GM19438 (cell line): ENCODE measurements at regions not wholly inside any gene's neighbourhood (a gene's known extent, or its start where the extent isn't known, plus 50 kb on each side); places are given as distances from the start of the nearest gene placed in this dataset.

Source experiments
- ATAC-seq: cut with Tn5 transposase; IDR thresholded peaks from one replicate; pipeline ENCODE4 v1.9.1; 2021; ENCODE audit warnings: low read depth; ENCODE audit not compliant: unreplicated experiment

- ATAC-seq, result no peak
These were observed 119.9 kb downstream of the OSR1 start for GRCh38 chr2:19238440-19239060.

- ATAC-seq, result no peak
These were observed 123.1 kb downstream of the OSR1 start for GRCh38 chr2:19235308-19235707.

DNA sequence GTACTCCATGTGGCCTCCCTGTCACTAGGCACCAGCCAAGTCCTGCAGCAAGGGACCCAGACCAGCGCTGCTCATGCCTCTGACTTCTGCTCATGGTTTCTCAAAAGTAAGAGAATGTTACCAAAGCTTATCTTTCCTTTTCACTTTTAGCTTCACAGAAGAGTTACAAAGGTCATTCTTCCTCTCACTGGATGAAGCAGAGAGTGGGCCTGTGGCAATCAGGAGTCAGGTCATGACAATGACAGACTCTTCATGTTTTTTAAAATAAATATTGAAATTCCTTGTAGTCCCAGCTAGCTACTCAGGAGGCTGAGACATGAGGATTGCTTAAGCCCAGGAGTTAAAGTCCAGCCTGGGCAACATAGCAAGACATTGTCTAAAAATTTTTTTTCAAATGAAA, 126.1 kb downstream of the OSR1 start:
- no peak for ATAC-seq

DNA sequence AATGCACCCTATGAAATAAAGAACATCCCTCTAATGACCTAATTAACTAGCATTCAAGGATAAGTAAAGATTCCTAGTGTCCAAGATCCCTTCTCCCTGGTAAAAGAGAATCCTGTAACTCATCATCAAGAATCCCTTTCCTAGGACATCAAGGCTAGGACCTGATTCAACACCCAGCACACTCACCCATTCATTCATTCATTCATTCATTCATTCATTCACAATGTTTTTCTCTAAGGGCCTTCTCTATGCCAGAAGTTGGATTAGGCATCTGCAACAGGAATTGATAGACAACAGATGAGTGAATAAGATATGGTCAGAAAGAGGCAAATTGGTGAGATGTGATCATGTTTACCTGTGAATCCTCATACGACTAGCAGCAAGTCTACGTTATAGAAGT, 126.8 kb downstream of the OSR1 start:
- ATAC-seq, result no peak

- ATAC-seq, result no peak
These were observed 127.8 kb downstream of the OSR1 start for GRCh38 chr2:19230626-19231025.

DNA sequence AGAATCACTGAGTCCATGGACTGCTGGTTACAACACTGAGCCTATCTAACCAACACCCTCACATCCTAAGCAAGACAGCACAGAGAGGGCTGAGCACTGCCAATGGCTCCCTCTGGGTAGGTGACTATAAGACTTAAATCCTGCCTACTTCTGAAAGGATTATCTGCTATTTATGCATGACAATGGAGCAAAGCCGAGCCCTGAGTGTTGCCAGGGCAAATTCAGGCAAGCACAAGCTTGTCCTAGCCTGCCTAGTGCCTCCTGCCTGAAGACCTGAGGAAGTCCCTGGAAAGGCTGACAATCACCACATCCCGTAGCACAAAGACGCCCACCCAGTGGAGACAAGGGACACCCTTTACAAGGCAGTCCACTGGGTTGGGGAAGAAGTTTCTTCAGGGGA, 129.7 kb downstream of the OSR1 start:
- ATAC-seq, result no peak

- ATAC-seq, result no peak
These were observed 130.2 kb downstream of the OSR1 start for GRCh38 chr2:19228181-19228593.

GRCh38 chr2:19226871-19227270, 131.6 kb downstream of the OSR1 start:
- no peak for ATAC-seq

- ATAC-seq, result no peak
These were observed 132.0 kb downstream of the OSR1 start for GRCh38 chr2:19226386-19226785.

DNA sequence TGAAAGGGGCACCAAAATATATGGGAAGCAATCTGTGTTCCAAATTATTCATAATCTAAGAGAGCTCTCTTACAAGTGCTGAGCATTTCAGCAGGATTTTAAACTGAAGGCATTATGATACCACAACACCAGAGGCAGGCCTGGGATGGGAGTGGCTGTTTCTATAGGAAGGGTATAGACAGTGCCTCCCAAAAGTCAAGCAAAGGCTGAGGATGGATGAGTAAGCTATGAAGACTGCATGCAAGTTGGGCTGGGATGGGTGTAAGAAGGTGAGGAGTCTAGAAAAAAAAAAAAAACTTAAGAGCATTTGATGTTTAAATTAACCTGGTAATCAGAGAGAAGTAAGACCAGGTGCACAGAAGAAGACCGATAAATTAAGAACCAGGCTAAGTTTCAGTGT, 132.5 kb downstream of the OSR1 start:
- no peak for ATAC-seq

DNA sequence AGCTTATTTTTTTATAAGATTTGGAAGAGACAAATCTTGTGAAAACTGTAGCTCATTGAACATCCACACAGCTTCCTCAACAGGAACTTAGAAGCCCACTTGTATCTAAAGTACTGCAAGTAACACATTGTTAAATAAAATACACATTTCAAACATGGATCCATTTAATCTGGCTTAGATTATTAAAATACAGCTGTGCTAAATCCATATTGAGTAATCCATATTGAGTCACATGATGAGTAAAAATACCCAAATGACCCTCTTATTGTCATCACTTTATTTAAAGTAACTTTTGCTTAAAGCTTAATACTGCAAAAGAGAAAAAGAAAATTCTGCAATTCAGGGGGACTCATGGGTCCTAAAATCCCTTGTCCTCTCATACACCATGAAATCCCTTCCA, 133.3 kb downstream of the OSR1 start:
- ATAC-seq, result no peak

DNA sequence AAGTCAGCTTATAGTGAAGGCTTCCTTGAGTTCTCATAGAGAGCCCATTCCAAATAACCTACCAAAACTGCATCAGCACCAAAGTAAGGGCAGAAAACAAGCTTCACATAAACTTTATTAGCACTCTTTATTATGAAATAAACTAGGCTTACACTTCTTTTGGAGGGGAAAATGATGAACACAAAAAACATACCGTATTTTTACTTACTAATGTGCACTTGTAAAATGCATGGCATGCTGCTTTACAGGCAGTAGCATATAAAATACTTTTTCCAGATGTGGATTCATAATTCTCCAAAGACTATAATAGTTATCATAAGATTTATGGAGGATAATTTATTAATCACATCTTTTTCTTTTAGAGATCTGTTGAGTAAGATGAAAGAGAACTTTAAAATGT, 133.9 kb downstream of the OSR1 start:
- no peak for ATAC-seq

- no peak for ATAC-seq
These were observed 134.4 kb downstream of the OSR1 start for GRCh38 chr2:19224011-19224410.

DNA sequence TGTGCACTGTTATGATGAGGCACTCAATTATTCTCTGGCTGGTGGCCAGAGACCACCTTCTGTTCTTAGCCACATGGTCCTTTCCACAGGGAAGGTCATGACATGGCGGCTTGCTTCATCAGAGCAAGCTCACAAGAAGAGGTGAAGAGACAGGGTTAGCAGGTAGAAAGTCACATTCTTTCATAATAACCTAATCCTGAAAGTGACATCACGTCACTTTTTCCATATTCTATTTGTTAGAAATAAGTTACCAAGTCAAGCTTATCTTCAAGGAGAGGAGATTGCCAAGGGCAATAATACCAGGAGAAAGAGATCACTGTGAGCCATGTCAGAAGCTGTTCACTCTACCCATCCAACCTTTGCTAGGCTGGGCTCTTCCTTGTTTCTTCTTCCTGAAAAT, 139.4 kb downstream of the OSR1 start:
- ATAC-seq, result no peak

DNA sequence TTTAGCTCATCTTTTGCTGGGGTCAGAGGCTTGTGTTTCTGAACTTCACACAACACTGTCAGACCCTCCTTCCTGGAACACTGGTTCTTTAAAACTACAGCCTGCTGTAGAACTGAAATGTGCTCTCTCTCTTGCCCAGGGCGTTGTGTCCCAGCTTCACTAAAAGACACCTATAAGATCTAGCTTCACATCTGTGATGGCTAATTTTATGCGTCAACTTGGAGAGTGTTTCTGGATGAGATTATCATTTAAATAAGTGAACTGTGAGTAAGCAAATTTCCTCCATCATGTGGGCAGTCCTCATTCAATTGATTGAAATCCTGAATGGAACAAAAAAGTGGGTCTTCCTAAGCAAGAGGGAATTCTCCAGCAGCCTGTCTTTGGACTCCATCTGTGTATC, 140.3 kb downstream of the OSR1 start:
- ATAC-seq, result no peak

DNA sequence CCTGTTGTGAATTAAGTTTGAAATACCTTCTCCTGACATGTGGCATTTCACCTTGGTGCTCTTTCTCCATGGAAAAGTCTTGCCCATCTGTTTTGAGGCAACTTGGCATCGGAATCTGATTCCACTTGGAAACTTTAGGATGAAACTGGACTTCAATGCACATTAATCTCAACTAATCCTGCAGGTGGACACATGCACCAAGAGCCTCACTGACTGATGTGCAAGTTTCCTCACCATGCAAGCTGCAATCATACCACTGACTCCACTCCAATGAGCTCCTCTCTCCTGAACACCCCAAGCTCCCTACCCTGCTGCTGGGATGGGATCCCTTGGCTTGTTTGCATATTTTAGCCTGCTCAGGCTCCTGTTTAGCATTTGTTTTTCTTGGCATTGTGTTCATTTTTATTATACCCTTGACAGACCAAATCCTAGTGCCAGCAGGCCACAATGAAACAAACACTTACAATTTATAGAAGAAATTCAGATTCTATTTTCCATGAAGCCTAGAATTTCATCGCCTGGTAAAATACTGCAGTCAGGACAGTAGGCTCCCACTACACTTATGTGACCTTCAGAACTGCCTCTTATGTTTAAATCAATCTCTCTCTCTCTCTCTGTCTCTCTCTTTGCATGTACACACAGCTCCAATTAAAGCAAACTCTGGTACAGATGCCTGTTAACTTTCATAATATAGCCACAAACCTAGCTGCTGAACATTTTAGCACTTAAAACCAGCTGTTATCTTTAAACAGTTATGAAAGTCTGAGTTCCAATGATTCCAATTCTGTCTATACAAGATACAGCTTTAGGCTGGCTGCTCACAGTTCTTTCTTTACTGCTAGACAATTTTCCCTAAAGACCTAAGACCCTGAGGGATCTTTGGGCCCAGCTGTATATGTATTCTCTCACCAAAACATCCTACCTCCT, 141.5 kb downstream of the OSR1 start:
- ATAC-seq, result no peak

DNA sequence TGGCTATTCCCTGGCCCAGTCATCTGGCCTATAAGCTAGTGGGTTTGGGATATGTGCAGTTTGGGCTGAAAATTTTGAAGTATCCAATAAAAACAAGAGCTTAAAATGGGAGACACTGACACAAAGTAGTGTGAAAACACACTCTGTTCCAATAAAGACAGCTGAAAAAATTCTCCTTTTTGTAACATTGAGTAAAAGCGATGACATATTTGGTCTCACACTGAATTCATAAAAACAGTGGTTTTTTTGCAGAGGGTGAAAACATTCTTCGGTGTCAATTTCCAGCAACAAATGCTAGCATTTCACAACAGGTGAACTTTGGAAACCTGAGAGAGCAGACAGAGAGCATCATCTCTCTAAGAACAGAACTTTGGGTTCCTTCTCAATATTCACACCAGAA, 142.2 kb downstream of the OSR1 start:
- ATAC-seq, result no peak

DNA sequence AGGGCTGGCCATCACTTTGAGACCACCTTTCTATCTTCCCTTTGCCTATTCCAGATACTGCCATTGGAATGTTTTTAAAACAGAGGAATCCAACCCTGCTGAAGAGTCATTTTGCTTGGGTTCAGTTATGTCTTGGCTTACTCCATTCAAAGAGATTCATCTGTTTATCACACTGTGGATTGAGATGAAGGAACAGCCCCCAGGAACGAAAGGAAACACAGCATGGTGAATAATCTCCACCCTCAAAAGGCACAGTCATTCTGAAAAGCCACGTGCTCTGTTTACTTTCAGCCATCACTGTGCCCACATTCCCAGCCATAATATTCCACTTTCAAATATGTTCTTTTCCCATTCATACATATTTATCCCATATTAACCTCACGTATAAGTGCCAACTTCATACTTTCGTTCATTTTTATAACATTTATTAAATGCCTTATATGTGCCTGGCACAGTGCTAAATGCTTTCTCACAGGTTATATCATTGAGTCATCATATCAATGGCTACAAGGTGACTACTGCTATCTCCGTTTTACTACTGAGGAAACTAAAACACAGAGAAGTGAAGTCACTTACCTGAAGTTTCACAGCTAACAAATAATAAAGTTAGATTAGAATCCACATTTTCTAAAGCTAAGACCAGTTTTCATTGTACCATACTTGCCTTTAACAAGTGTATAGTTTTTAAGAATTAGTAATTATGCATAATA, 143.6 kb downstream of the OSR1 start:
- ATAC-seq, result no peak

DNA sequence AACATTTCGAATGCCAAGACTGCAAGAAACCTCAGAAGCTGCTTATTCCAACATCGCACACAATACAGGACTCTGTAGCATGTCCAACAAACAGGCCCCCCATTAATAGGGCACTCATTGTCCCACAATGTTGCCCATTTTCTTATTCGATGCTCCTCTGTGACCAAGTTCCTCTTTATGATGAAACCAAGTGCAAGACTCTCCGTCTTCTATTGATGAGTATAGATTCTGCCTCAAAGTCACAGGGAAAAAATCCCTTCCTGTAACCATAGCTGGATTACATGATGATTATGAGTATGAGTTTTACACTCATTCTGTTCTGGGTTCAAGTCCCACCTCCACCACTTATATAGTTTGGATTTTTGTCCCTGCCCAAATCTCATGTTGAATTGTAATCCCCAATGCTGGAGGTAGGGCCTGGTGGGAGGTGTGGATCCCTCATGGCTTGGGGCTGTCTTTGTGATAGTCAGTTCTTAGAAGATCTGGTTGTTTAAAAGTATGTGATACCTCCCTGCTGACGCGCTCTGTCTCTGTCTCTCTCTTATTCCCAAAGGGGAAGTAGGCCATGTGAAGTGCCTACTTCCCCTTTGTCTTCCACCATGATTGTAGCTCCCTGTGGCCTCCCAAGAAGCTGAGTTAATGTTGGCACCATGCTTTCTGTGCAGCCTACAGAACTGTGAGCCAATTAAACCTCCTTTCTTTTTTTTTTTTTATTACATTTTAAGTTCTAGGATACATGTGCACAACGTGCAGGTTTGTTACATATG, 148.7 kb downstream of the OSR1 start:
- ATAC-seq, result no peak

DNA sequence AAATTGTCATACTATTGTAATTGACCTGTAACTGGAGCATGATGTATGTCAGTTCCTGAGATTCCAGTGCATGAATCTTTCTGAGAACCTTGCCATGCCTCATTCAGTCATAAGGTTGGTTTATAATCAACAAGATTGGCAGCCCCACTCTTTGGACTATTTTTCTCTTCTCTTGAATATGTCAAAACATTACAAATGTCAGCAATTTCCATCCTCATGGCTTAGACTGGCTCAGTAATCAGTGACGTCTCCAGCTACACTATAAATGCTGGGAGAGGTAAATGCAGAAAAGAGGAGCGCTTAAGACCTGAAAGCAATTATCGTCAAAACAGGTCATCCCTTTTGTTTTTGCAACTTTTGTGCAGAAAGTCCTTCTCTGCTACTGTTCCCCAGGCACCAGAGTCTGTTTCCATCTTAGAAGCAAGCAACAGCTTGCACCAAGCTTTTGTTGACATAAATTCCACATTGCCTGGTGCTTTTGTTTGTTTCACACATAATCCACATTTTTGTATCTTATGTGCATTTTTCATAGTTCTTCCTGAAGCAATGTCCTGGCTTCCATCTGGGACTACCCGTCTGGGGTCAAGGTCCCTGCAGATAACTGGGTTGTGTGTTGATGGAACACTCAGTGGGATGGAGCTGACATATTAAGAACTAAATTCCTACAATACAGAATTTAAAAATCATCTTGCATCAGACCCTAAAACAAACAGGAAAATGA, 149.8 kb downstream of the OSR1 start:
- ATAC-seq, result no peak
